ENCODE measurements at regions not wholly inside any gene's neighbourhood (a gene's known extent, or its start where the extent isn't known, plus 50 kb on each side); places are given as distances from the start of the nearest gene placed in this dataset.
A peak's percentile ranks its signal among the peaks of the same experiment; 100 is the strongest.

DNA sequence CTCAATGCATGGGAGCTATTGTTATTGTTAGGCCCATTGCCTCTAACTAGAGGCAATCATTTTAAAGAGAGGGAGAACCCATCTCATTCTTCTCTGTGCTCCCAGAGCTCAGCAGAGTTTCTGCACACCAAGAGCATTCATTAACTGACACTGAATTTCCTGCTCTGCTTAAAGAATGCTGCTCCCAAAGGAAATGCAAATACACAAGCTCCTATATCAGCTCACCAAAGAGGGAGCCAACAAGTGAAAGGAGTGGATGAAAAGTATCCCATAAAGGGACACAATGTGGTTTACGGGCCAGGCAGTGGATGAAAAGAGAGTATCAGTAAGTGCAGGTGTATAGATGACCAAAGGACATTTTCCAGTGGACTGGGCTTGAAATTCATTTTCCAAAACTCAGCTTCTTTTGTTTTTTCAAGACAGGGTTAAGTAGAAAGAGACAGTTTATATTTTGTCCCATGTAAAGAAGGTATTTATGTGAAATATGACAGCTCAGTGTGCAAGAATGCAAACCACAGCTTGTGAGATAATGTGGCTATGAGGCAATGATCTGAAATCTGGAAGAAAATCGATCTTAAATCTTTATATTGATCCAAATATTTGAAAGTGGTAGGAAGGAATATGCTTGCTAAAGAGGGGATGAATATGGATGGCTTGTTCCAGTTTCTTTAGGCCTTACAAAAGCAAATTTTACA is 207.7 kb upstream of the CAMK1G start:
- Histone ChIP-seq H3K79me2 (ENCODE audit: insufficient read depth) (no peaks in the 10 kb centered on the region), H2AFZ (0 out of 2 replicates have a peak overlapping the region, but pooled peaks have one; percentile 25), H3K9me2 (ENCODE audit: insufficient read depth) (no peaks in the 10 kb centered on the region), H3K9me3 (ENCODE audit: low read depth) (no peaks in the 10 kb centered on the region), H3K36me3 (ENCODE audit: low read depth) (no peaks in the 10 kb centered on the region), H4K20me1 (ENCODE audit: insufficient read depth) (no peaks in the 10 kb centered on the region), H3K4me3 (peak overlapping the region; percentile 5; the same call in 1 of the 2 replicates), H3F3A (ENCODE audit: insufficient read depth) (0 out of 2 replicates have a peak, but pooled peaks cover 12% of the 10 kb centered on the region), H3K4me1 (ENCODE audit: insufficient read depth) (peaks cover 17% of the 10 kb centered on the region), H3K27me3 (replicated peaks; ENCODE audit: insufficient read depth) (no peaks in the 10 kb centered on the region), H3K4me2 (ENCODE audit: unreplicated experiment) (peak overlapping the region; percentile 76), H3K27ac (peak overlapping the region; percentile 15; the same call in 1 of the 2 replicates), H3K9ac (no peak overlapping the region)
- peak; percentile 52 for DNase-seq
- no peak for TF ChIP-seq EZH2phosphoT487 (IDR thresholded peaks at IDR 0.05; ENCODE audit: insufficient read depth, low read depth)
- TF ChIP-seq EZH2 (IDR thresholded peaks at IDR 0.05; ENCODE audit: insufficient read depth, poor library complexity, severe bottlenecking), result no peak
- in situ Hi-C loops (cut with MboI), result no loop called here
- WGBS, 2 experiments (ENCODE audit: low coverage in 1 of 2, low lambda C conversion rate in 2 of 2, missing lambda C conversion rate in 2 of 2), result 85 to 86% methylated on average over 2 of the region's 2 CpGs

- DNase-seq, result no peak
- H3K4me1 ChIP-seq (ENCODE audit: insufficient read depth), result peaks cover 17% of the 10 kb centered on the region
- H2AFZ ChIP-seq, result no peak overlapping the region
- H3K27me3 ChIP-seq (replicated peaks; ENCODE audit: insufficient read depth), result no peaks in the 10 kb centered on the region
- 0 out of 2 replicates have a peak, but pooled peaks cover 12% of the 10 kb centered on the region for H3F3A ChIP-seq (ENCODE audit: insufficient read depth)
- no peaks in the 10 kb centered on the region for H3K36me3 ChIP-seq (ENCODE audit: low read depth)
- no peak for TF ChIP-seq EZH2phosphoT487 (IDR thresholded peaks at IDR 0.05; ENCODE audit: insufficient read depth, low read depth)
- no peak for TF ChIP-seq EZH2 (IDR thresholded peaks at IDR 0.05; ENCODE audit: insufficient read depth, poor library complexity, severe bottlenecking)
- no peaks in the 10 kb centered on the region for H3K79me2 ChIP-seq (ENCODE audit: insufficient read depth)
- H3K9me2 ChIP-seq (ENCODE audit: insufficient read depth), result no peaks in the 10 kb centered on the region
- no peak overlapping the region for H3K9ac ChIP-seq
- H3K4me2 ChIP-seq (ENCODE audit: unreplicated experiment), result no peak overlapping the region
- no peaks in the 10 kb centered on the region for H4K20me1 ChIP-seq (ENCODE audit: insufficient read depth)
- no peak overlapping the region for H3K4me3 ChIP-seq
- H3K9me3 ChIP-seq (ENCODE audit: low read depth), result no peaks in the 10 kb centered on the region
- no peak overlapping the region for H3K27ac ChIP-seq
- in situ Hi-C loops (cut with MboI), result no loop called here
These were observed 206.7 kb upstream of the CAMK1G start for GRCh38 chr1:209376774-209377173.

GRCh38 chr1:209377995-209378394 is 205.5 kb upstream of the CAMK1G start:
- Histone ChIP-seq H3K4me2 (ENCODE audit: unreplicated experiment) (no peak overlapping the region), H3K27me3 (replicated peaks; ENCODE audit: insufficient read depth) (no peaks in the 10 kb centered on the region), H3K9me3 (ENCODE audit: low read depth) (no peaks in the 10 kb centered on the region), H3F3A (ENCODE audit: insufficient read depth) (0 out of 2 replicates have a peak, but pooled peaks cover 12% of the 10 kb centered on the region), H3K9me2 (ENCODE audit: insufficient read depth) (no peaks in the 10 kb centered on the region), H3K27ac (no peak overlapping the region), H3K36me3 (ENCODE audit: low read depth) (no peaks in the 10 kb centered on the region), H3K9ac (no peak overlapping the region), H4K20me1 (ENCODE audit: insufficient read depth) (no peaks in the 10 kb centered on the region), H2AFZ (no peak overlapping the region), H3K4me1 (ENCODE audit: insufficient read depth) (peaks cover 17% of the 10 kb centered on the region), H3K79me2 (ENCODE audit: insufficient read depth) (no peaks in the 10 kb centered on the region), H3K4me3 (no peak overlapping the region)
- TF ChIP-seq EZH2 (IDR thresholded peaks at IDR 0.05; ENCODE audit: insufficient read depth, poor library complexity, severe bottlenecking) (no peak), EZH2phosphoT487 (IDR thresholded peaks at IDR 0.05; ENCODE audit: insufficient read depth, low read depth) (no peak)
- WGBS, 2 experiments (ENCODE audit: low coverage in 1 of 2, low lambda C conversion rate in 2 of 2, missing lambda C conversion rate in 2 of 2), result 91% methylated on average over 2 of the region's 2 CpGs
- in situ Hi-C loops (cut with MboI), result no loop called here
- DNase-seq, result no peak

GRCh38 chr1:209379280-209379679 is 204.2 kb upstream of the CAMK1G start:
- no peak overlapping the region for H2AFZ ChIP-seq
- in situ Hi-C loops (cut with MboI), result no loop called here
- no peak overlapping the region for H3K4me2 ChIP-seq (ENCODE audit: unreplicated experiment)
- H3K9me2 ChIP-seq (ENCODE audit: insufficient read depth), result no peaks in the 10 kb centered on the region
- peaks cover 17% of the 10 kb centered on the region for H3K4me1 ChIP-seq (ENCODE audit: insufficient read depth)
- WGBS, 2 experiments (ENCODE audit: low coverage in 1 of 2, low lambda C conversion rate in 2 of 2, missing lambda C conversion rate in 2 of 2), result 50 to 77% methylated on average over 1 of the region's 1 CpG
- no peak overlapping the region for H3K27ac ChIP-seq
- H3F3A ChIP-seq (ENCODE audit: insufficient read depth), result 0 out of 2 replicates have a peak, but pooled peaks cover 12% of the 10 kb centered on the region
- no peaks in the 10 kb centered on the region for H3K36me3 ChIP-seq (ENCODE audit: low read depth)
- no peak for DNase-seq
- no peaks in the 10 kb centered on the region for H4K20me1 ChIP-seq (ENCODE audit: insufficient read depth)
- TF ChIP-seq EZH2 (IDR thresholded peaks at IDR 0.05; ENCODE audit: insufficient read depth, poor library complexity, severe bottlenecking) (no peak), EZH2phosphoT487 (IDR thresholded peaks at IDR 0.05; ENCODE audit: insufficient read depth, low read depth) (no peak)
- no peak overlapping the region for H3K4me3 ChIP-seq
- H3K9me3 ChIP-seq (ENCODE audit: low read depth), result no peaks in the 10 kb centered on the region
- no peak overlapping the region for H3K9ac ChIP-seq
- no peaks in the 10 kb centered on the region for H3K27me3 ChIP-seq (replicated peaks; ENCODE audit: insufficient read depth)
- no peaks in the 10 kb centered on the region for H3K79me2 ChIP-seq (ENCODE audit: insufficient read depth)
